K562 (cell line): ENCODE measurements at regions not wholly inside any gene's neighbourhood (a gene's known extent, or its start where the extent isn't known, plus 50 kb on each side); places are given as distances from the start of the nearest gene placed in this dataset.

ENCODE experiments used
- ATAC-seq: fragments of 200-7000 bp; cut with Tn5 transposase; 3 replicates; pipeline ENCODE4 v1.9.1; 2020; ENCODE audit warnings: moderate library complexity
- BruUV-seq: library from RNA; stranded (reverse); fragments of 400-500 nt; replicated peaks from 2 replicates; lab custom pipeline; 2021; lab: Mats Ljungman, UMichigan
- CTCF ChIA-PET: fragments of 300-600 bp; formaldehyde crosslinking; extraction: SDS; loops from one replicate; lab custom pipeline; 2021; ENCODE audit warnings: low intra/inter-chr PET ratio; lab: Yijun Ruan, JAX
- POLR2A ChIA-PET: fragments of 300-600, 350-650 bp; sonication (Branson Sonifier 250); formaldehyde crosslinking; extraction: SDS; loops from one replicate; lab custom pipeline; 2021; ENCODE audit warnings: antibody characterized with exemption, inconsistent platforms; lab: Yijun Ruan, JAX
- DNase-seq, 4 experiments: peaks; one replicate each; pipeline versions ENCODE4 v3.0.0 to v3.0.0-alpha.2; 2011 to 2018; ENCODE audit warnings: low spot score in 3 of 4, mixed read lengths in 3 of 4; ENCODE audit errors: extremely low read depth in 1 of 4
- FAIRE-seq: peaks from 2 replicates; lab custom pipeline; 2011; peaks lifted over from hg19 to GRCh38; lab: Jason Lieb, UNC
- H2AFZ ChIP-seq: 2 replicates; pipeline ENCODE4 v1.6.0; 2011; ENCODE audit warnings: low read depth, low read length, control low read depth, inconsistent platforms
- H3K27ac ChIP-seq: fragments of 200-600 bp; 3 replicates; pipeline ENCODE4 v1.8.0; 2011; ENCODE audit warnings: low read depth, mild to moderate bottlenecking, control low read depth, inconsistent platforms, low read length, moderate library complexity, mixed read lengths; ENCODE audit errors: extremely low read depth
- H3K27me3 ChIP-seq, 2 experiments: fragments of 300-600 bp in 1 of 2; 2 replicates in 1 of 2; 3 replicates in 1 of 2; pipeline versions ENCODE4 v1.6.0 to v1.8.0; 2011; ENCODE audit warnings: inconsistent platforms in 2 of 2, low read length in 2 of 2, mild to moderate bottlenecking in 1 of 2, mixed read lengths in 1 of 2, moderate library complexity in 1 of 2; ENCODE audit not compliant: control insufficient read depth in 2 of 2, insufficient read depth in 2 of 2
- H3K36me3 ChIP-seq: fragments of 300-600 bp; 3 replicates; pipeline ENCODE4 v1.8.0; 2011; ENCODE audit warnings: mild to moderate bottlenecking, low read length, inconsistent platforms; ENCODE audit not compliant: control insufficient read depth, insufficient read depth
- H3K4me1 ChIP-seq, 2 experiments: fragments of 200-600 bp in 1 of 2; replicated peaks in 1 of 2; 2 replicates in 1 of 2; 3 replicates in 1 of 2; pipeline versions ENCODE4 v1.5.1 to v1.8.0; 2011; ENCODE audit warnings: inconsistent platforms in 2 of 2, low read length in 2 of 2, mild to moderate bottlenecking in 1 of 2, mixed read lengths in 1 of 2, moderate library complexity in 1 of 2; ENCODE audit not compliant: control insufficient read depth in 2 of 2, insufficient read depth in 2 of 2
- H3K4me2 ChIP-seq: 2 replicates; pipeline ENCODE4 v1.6.1; 2011; ENCODE audit warnings: low read length, control low read depth, inconsistent platforms, mixed read lengths; ENCODE audit not compliant: insufficient read depth
- H3K4me3 ChIP-seq: fragments of 200-600 bp; sonication (generic), shearing (Covaris generic); 2 replicates; pipeline ENCODE4 v1.5.1; 2016; ENCODE audit warnings: control low read depth, inconsistent platforms
- H3K79me2 ChIP-seq: fragments of 200-600 bp; 3 replicates; pipeline ENCODE4 v1.8.0; 2011; ENCODE audit warnings: low read length, inconsistent platforms; ENCODE audit not compliant: control insufficient read depth, insufficient read depth
- H3K9ac ChIP-seq, 2 experiments: 2 replicates each; pipeline versions ENCODE4 v1.6.0 to v1.6.1; 2011; ENCODE audit warnings: low read depth in 2 of 2, low read length in 2 of 2, control low read depth in 1 of 2, inconsistent platforms in 1 of 2, mild to moderate bottlenecking in 1 of 2, mixed read lengths in 1 of 2; ENCODE audit not compliant: insufficient read depth in 1 of 2
- H3K9me1 ChIP-seq: one replicate; pipeline ENCODE4 v1.6.0; 2011; ENCODE audit warnings: inconsistent platforms, mild to moderate bottlenecking, low read length, moderate library complexity; ENCODE audit not compliant: control insufficient read depth, insufficient read depth
- H3K9me3 ChIP-seq: replicated peaks from 2 replicates; pipeline ENCODE4 v1.5.1; 2011; ENCODE audit warnings: low read depth, low read length, inconsistent platforms; ENCODE audit not compliant: control insufficient read depth, insufficient read depth
- H4K20me1 ChIP-seq: replicated peaks from 2 replicates; pipeline ENCODE4 v1.6.1; 2011; ENCODE audit warnings: low read length, inconsistent platforms, mixed read lengths; ENCODE audit not compliant: control insufficient read depth, insufficient read depth
- CHD7 ChIP-seq: fragments of 200-600 bp; sonication (generic); IDR thresholded peaks from one replicate; pipeline ENCODE4 v1.6.1; 2012; ENCODE audit warnings: mild to moderate bottlenecking, low read depth, low read length, inconsistent platforms
- ELF2 ChIP-seq: fragments of 250-450 bp; sonication (Bioruptor Pico); IDR thresholded peaks from 2 replicates; pipeline ENCODE4 v1.5.0; 2021; ENCODE audit warnings: mild to moderate bottlenecking
- POLR3G ChIP-seq: IDR thresholded peaks from 2 replicates; pipeline ENCODE4 v1.6.1; 2011; ENCODE audit not compliant: insufficient read length, insufficient replicate concordance; ENCODE audit errors: extremely low read depth
- SP1 ChIP-seq: sonication (generic); formaldehyde crosslinking; IDR thresholded peaks from 2 replicates; pipeline ENCODE4 v1.8.1; 2022; ENCODE audit warnings: mild to moderate bottlenecking, missing genetic modification reagents
- ZNF512 ChIP-seq: IDR thresholded peaks from 2 replicates; pipeline ENCODE4 v1.6.1; 2016; ENCODE audit warnings: missing genetic modification characterization, missing compliant biosample characterization
- WGBS: fragments of 100-300 bp; shearing (Covaris generic); methylation state at CpG from one replicate; pipeline ENCODE4 v1.1.6; 2016; ENCODE audit warnings: low coverage, mixed read lengths; ENCODE audit not compliant: insufficient coverage; ENCODE audit errors: missing lambda C conversion rate; 5-methylcytosine and 5-hydroxymethylcytosine counted together
- in situ Hi-C: fragments of 300-500 bp; cut with MboI; formaldehyde crosslinking; loops from 4 replicates; pipeline ENCODE4 v1.15.0; 2018; ENCODE audit warnings: inconsistent platforms, mixed read lengths
- intact Hi-C: fragments of 100-400 bp; cut with micrococcal nuclease; formaldehyde crosslinking; loops from 2 replicates; pipeline ENCODE4 v1.14.2; 2022

- no peak for ATAC-seq
- no peak overlapping the region for H3K27ac ChIP-seq
- H3K4me1 ChIP-seq: no peaks in the 10 kb centered on the region
- ChIA-PET POLR2A (no interaction called here), CTCF (no interaction called here)
- 0% methylated on average over 6 of the region's 6 CpGs for WGBS
- no peaks in the 10 kb centered on the region for H4K20me1 ChIP-seq
- DNase-seq: no peak
- no peaks in the 10 kb centered on the region for H3K27me3 ChIP-seq
- intact Hi-C loops: no loop called here
- no peak overlapping the region for H3K9ac ChIP-seq
- H3K9me1 ChIP-seq: no peaks in the 10 kb centered on the region
- TF ChIP-seq CHD7: no peak
- no peak for TF ChIP-seq ZNF512 (tag)
- no peak for TF ChIP-seq ELF2 (CRISPR knock-in tag)
- no peak for TF ChIP-seq SP1 (CRISPR knock-in tag)
- TF ChIP-seq POLR3G: no peak
- H3K36me3 ChIP-seq: no peaks in the 10 kb centered on the region
- H3K4me3 ChIP-seq: no peak overlapping the region
- no TSS peak for BruUV-seq
- no peak overlapping the region for H3K4me2 ChIP-seq
- FAIRE-seq: no peak
- no peak overlapping the region for H2AFZ ChIP-seq
- in situ Hi-C loops: loop anchor here (25.0 kb wide), 1 partner anchor 800 kb away; no protein-coding TSS in a partner anchor
- no peaks in the 10 kb centered on the region for H3K79me2 ChIP-seq
- H3K9me3 ChIP-seq: no peaks in the 10 kb centered on the region
These were observed 503.3 kb upstream of the NRP1 start for GRCh38 chr10:33837736-33838135.
